Right atrium auricular region (tissue), 2 donors: ENCODE measurements at regions not wholly inside any gene's neighbourhood (a gene's known extent, or its start where the extent isn't known, plus 50 kb on each side); places are given as distances from the start of the nearest gene placed in this dataset.

Experiments used
- DNase-seq: peaks from one replicate; pipeline ENCODE4 v3.0.0-alpha.2; 2019; ENCODE audit warnings: low spot score
- H3K27ac ChIP-seq, 2 donors: fragments of 200-600 bp; sonication (generic); 1 replicate in 1 of 2; 2 replicates in 1 of 2; pipeline ENCODE4 v1.5.1; 2016 to 2019
- H3K27me3 ChIP-seq, 2 donors: fragments of 200-600 bp; sonication (generic); one replicate each; pipeline versions ENCODE4 v1.5.1 to v1.6.0; 2017 to 2019
- H3K36me3 ChIP-seq: fragments of 200-600 bp; sonication (generic); one replicate; pipeline ENCODE4 v1.5.1; 2016
- H3K4me1 ChIP-seq, 2 donors: fragments of 200-600 bp; sonication (generic); one replicate each; pipeline versions ENCODE4 v1.5.1 to v1.6.0; 2017 to 2019
- H3K4me3 ChIP-seq, 2 donors: fragments of 200-600 bp; sonication (generic); 1 replicate in 1 of 2; 2 replicates in 1 of 2; pipeline ENCODE4 v1.5.1; 2017 to 2019; ENCODE audit warnings: mild to moderate bottlenecking in 1 of 2, moderate library complexity in 1 of 2
- H3K9me3 ChIP-seq, 2 donors: fragments of 200-600 bp; sonication (generic); one replicate each; pipeline ENCODE4 v1.5.1; 2019
- TF ChIP-seq, protein P1 (sequence below), 2 donors: fragments of 200-600 bp; sonication (generic); IDR thresholded peaks; one replicate each; pipeline ENCODE4 v1.5.1; 2019; ENCODE audit warnings: antibody characterized with exemption in 2 of 2

GRCh38 chr3:153972862-153973261 is 148.3 kb upstream of the ARHGEF26 start:
- no peaks in the 10 kb centered on the region for H3K9me3 ChIP-seq
- H3K27ac ChIP-seq = no peak overlapping the region
- H3K36me3 ChIP-seq = no peaks in the 10 kb centered on the region
- TF ChIP-seq, protein P1, sequence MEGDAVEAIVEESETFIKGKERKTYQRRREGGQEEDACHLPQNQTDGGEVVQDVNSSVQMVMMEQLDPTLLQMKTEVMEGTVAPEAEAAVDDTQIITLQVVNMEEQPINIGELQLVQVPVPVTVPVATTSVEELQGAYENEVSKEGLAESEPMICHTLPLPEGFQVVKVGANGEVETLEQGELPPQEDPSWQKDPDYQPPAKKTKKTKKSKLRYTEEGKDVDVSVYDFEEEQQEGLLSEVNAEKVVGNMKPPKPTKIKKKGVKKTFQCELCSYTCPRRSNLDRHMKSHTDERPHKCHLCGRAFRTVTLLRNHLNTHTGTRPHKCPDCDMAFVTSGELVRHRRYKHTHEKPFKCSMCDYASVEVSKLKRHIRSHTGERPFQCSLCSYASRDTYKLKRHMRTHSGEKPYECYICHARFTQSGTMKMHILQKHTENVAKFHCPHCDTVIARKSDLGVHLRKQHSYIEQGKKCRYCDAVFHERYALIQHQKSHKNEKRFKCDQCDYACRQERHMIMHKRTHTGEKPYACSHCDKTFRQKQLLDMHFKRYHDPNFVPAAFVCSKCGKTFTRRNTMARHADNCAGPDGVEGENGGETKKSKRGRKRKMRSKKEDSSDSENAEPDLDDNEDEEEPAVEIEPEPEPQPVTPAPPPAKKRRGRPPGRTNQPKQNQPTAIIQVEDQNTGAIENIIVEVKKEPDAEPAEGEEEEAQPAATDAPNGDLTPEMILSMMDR (IDR thresholded peaks at IDR 0.05) = no peak
- peaks cover 0 to 6% of the 10 kb centered on the region in 2 donors for H3K4me1 ChIP-seq
- no peak overlapping the region for H3K4me3 ChIP-seq
- no peaks in the 10 kb centered on the region for H3K27me3 ChIP-seq
- no peak for DNase-seq

- no peaks in the 10 kb centered on the region for H3K36me3 ChIP-seq
- no peaks in the 10 kb centered on the region for H3K27me3 ChIP-seq
- no peaks in the 10 kb centered on the region for H3K9me3 ChIP-seq
- no peak for DNase-seq
- TF ChIP-seq, protein P1 (IDR thresholded peaks at IDR 0.05) = no peak
- H3K27ac ChIP-seq = no peak overlapping the region
- H3K4me3 ChIP-seq = no peak overlapping the region
- peaks cover 0 to 8% of the 10 kb centered on the region in 2 donors for H3K4me1 ChIP-seq
Measured at GRCh38 chr3:153973722-153974265, 147.4 kb upstream of the ARHGEF26 start.

DNA sequence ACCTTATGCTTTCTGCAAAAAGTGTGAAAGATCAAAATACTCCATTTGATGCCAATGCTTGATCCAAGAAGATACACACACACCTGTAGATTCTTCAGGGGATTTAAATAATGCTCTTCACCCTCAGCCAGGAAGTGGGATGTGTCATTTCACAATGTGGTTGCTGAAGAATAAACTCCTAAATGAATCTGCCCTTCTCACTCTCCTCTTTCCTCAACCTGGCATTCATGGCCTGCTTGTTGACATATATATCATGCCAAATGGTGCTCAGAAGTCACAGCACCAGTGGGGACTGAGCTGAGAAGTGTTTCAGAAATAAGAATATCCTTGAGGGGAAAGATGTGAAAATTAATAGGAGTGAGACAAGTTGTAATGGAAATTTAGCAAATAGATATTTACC is 146.6 kb upstream of the ARHGEF26 start:
- TF ChIP-seq, protein P1 (IDR thresholded peaks at IDR 0.05) = no peak
- Histone ChIP-seq H3K27me3 (no peaks in the 10 kb centered on the region), H3K9me3 (no peaks in the 10 kb centered on the region), H3K36me3 (no peaks in the 10 kb centered on the region), H3K4me1 (peaks cover 0 to 8% of the 10 kb centered on the region in 2 donors), H3K4me3 (no peak overlapping the region), H3K27ac (no peak overlapping the region)
- DNase-seq = no peak

GRCh38 chr3:153976891-153977554 is 144.2 kb upstream of the ARHGEF26 start:
- Histone ChIP-seq H3K4me1 (peaks cover 0 to 8% of the 10 kb centered on the region in 2 donors), H3K27ac (no peak overlapping the region), H3K9me3 (no peaks in the 10 kb centered on the region), H3K27me3 (no peaks in the 10 kb centered on the region), H3K36me3 (no peaks in the 10 kb centered on the region), H3K4me3 (no peak overlapping the region)
- peak; percentile 64 for DNase-seq
- TF ChIP-seq, protein P1 (IDR thresholded peaks at IDR 0.05) = no peak

GRCh38 chr3:153978006-153978405 is 143.2 kb upstream of the ARHGEF26 start:
- TF ChIP-seq, protein P1 (IDR thresholded peaks at IDR 0.05) = no peak
- Histone ChIP-seq H3K4me3 (no peak overlapping the region), H3K9me3 (no peaks in the 10 kb centered on the region), H3K4me1 (peaks cover 0 to 8% of the 10 kb centered on the region in 2 donors), H3K36me3 (no peaks in the 10 kb centered on the region), H3K27me3 (no peaks in the 10 kb centered on the region), H3K27ac (no peak overlapping the region)
- DNase-seq = no peak
